Tibial artery (tissue), 4 donors: ENCODE measurements at regions not wholly inside any gene's neighbourhood (a gene's known extent, or its start where the extent isn't known, plus 50 kb on each side); places are given as distances from the start of the nearest gene placed in this dataset.

ENCODE experiments used
- DNase-seq, 2 donors: peaks; one replicate each; pipeline ENCODE4 v3.0.0-alpha.2; 2019
- H3K27ac ChIP-seq, 2 donors: fragments of 200-600 bp; sonication (generic) in 1 of 2; 1 replicate in 1 of 2; 2 replicates in 1 of 2; pipeline ENCODE4 v1.5.1; 2018 to 2019; ENCODE audit warnings: mild to moderate bottlenecking in 1 of 2
- H3K27me3 ChIP-seq, 2 donors: fragments of 200-600 bp; sonication (generic) in 1 of 2; one replicate each; pipeline versions ENCODE4 v1.5.1 to v1.6.0; 2016 to 2019
- H3K36me3 ChIP-seq, 3 donors: fragments of 200-600 bp; sonication (generic) in 2 of 3; one replicate each; pipeline ENCODE4 v1.5.1; 2016 to 2019; ENCODE audit warnings: mild to moderate bottlenecking in 2 of 3
- H3K4me1 ChIP-seq, 4 donors: fragments of 200-600 bp; sonication (generic) in 2 of 4; 1 replicate in 3 of 4; 2 replicates in 1 of 4; pipeline ENCODE4 v1.5.1; 2016 to 2019
- H3K4me3 ChIP-seq, 2 donors: fragments of 200-600 bp; sonication (generic) in 1 of 2; 1 replicate in 1 of 2; 2 replicates in 1 of 2; pipeline ENCODE4 v1.5.1; 2018 to 2019; ENCODE audit warnings: mild to moderate bottlenecking in 2 of 2
- H3K9me3 ChIP-seq, 3 donors: fragments of 200-600 bp; sonication (generic) in 1 of 3; one replicate each; pipeline ENCODE4 v1.5.1; 2016 to 2019
- CTCF ChIP-seq, 2 experiments: fragments of 200-600 bp in 1 of 2; fragments of 450-650 bp in 1 of 2; IDR thresholded peaks; one replicate each; pipeline ENCODE4 v1.5.1; 2017 to 2019; ENCODE audit warnings: antibody characterized with exemption in 2 of 2, mild to moderate bottlenecking in 1 of 2, moderate library complexity in 1 of 2
- intact Hi-C: fragments of 100-400 bp; cut with DNase I; formaldehyde crosslinking; loops from one replicate; pipeline ENCODE4 v1.15.0; 2023; ENCODE audit warnings: low total_unique reads

DNA sequence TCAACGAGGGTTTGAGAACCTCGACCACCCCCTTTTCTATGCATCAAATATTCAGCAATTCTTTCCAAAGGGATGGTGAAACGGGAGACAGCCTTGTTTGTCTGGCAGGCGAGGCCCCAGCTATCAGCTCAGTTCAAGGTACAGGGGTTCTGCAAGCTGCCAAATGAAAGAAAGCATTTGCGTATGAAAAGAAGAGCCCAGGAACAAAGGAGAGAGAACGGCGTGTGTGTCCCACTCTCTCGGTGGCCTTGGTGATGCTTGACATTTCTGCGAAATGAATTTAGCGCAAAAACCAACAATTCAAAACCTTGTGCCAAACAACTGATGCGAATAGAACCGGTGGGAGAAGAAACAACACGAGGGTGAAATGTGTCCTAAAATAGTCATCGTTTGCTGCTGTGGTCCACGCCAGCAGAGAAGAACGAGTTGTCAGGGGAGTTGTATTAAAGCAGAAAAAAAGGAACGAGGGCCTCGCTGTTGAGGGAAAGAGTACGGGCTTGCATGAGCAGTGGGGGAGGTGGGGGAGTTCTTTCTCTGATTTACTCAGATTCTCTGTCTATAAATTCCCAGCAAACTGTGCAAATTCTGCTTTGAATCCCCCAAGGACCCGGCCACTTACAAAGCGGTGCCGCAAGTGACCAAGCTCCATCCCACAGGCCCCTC is 97.7 kb downstream of the TMEM130 start:
- intact Hi-C loops: no loop called here
- TF ChIP-seq CTCF (IDR thresholded peaks at IDR 0.05): no peak
- Histone ChIP-seq H3K9me3 (no peaks in the 10 kb centered on the region), H3K27ac (peak overlapping the region; percentile 1 to 64), H3K4me1 (peaks cover 0 to 20% (median 3%) of the 10 kb centered on the region in 4 donors), H3K4me3 (no peak overlapping the region), H3K36me3 (no peaks in the 10 kb centered on the region), H3K27me3 (peaks cover 0 to 4% of the 10 kb centered on the region in 2 donors)
- no peak for DNase-seq

DNA sequence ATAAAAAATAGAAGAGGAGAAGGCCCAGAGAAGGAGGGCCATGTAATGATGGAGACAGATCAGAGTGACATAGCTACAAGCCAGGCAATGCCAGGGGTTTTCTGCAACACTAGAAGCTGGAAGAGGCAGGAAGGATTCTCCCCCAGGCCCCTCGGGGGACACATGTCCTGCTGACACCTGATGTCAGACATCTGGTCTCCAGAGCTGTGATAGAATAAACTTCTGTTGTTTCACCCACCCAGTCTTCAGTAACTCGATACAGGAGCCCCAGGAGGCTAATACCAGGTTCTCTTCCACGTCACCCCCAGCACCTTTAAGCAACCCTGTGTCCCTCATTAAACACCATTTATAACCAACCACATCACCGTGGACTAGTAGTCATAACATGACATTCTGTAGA is 94.9 kb downstream of the TMEM130 start:
- no peak for TF ChIP-seq CTCF (IDR thresholded peaks at IDR 0.05)
- no peak overlapping the region for H3K27ac ChIP-seq
- H3K27me3 ChIP-seq: peaks cover 0 to 4% of the 10 kb centered on the region in 2 donors
- intact Hi-C loops: no loop called here
- no peak overlapping the region for H3K4me3 ChIP-seq
- peaks cover 0 to 20% (median 3%) of the 10 kb centered on the region in 4 donors for H3K4me1 ChIP-seq
- DNase-seq: no peak
- peaks cover 0 to 5% (median 0%) of the 10 kb centered on the region in 3 donors for H3K9me3 ChIP-seq
- H3K36me3 ChIP-seq: no peaks in the 10 kb centered on the region

DNA sequence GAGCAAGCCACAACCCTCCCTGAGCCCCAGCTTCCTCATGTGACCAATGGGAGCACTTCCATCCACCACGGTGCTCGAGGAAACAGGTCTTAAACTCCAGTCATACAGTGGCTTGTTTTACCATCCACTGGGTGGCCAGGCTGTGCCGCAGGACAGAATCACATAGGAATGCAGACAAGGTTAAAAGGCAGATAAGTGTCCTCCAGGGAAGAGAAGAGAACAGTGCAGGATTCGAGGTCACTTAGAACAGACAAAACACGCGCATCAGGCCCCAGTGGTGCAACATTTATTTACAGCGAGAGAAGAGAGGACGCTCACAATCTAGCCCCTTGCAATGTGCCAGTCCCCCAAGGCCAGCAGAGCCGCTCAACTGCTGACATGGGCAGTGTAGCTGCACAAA is 92.8 kb downstream of the TMEM130 start:
- no peak for DNase-seq
- Histone ChIP-seq H3K27me3 (peaks cover 0 to 11% of the 10 kb centered on the region in 2 donors), H3K4me1 (peaks cover 0 to 8% (median 0%) of the 10 kb centered on the region in 4 donors), H3K36me3 (no peaks in the 10 kb centered on the region), H3K27ac (no peak overlapping the region), H3K4me3 (no peak overlapping the region), H3K9me3 (peaks cover 0 to 5% (median 0%) of the 10 kb centered on the region in 3 donors)
- TF ChIP-seq CTCF (IDR thresholded peaks at IDR 0.05): no peak
- intact Hi-C loops: no loop called here

DNA sequence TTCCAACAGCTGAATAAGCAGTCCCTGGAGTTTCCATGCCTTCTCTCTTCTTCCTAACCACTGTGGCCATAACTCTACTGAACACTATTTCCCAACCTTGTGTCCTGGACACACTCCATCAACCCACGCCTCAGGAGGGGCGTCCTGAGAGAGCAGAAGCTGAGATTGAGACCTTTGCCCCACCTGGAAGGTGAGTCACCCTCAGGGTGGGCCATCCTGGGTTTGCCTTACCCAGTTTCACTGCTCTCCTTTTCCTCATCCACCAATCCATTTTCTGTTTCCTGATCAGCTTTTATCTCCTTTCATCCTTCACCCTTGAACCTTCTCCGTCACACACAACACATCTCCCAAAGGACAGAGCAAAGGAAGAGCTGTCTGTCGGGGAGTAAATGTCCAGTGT is 91.4 kb downstream of the TMEM130 start:
- intact Hi-C loops: no loop called here
- no peak for DNase-seq
- Histone ChIP-seq H3K9me3 (peaks cover 0 to 5% (median 0%) of the 10 kb centered on the region in 3 donors), H3K27ac (no peak overlapping the region), H3K4me3 (no peak overlapping the region), H3K4me1 (no peaks in the 10 kb centered on the region), H3K27me3 (peaks cover 0 to 11% of the 10 kb centered on the region in 2 donors), H3K36me3 (no peaks in the 10 kb centered on the region)
- no peak for TF ChIP-seq CTCF (IDR thresholded peaks at IDR 0.05)

- H3K27ac ChIP-seq: no peak overlapping the region
- no peak for DNase-seq
- H3K9me3 ChIP-seq: peaks cover 0 to 5% (median 0%) of the 10 kb centered on the region in 3 donors
- no peak for TF ChIP-seq CTCF (IDR thresholded peaks at IDR 0.05)
- no peaks in the 10 kb centered on the region for H3K4me1 ChIP-seq
- intact Hi-C loops: no loop called here
- H3K4me3 ChIP-seq: no peak overlapping the region
- H3K27me3 ChIP-seq: peaks cover 0 to 9% of the 10 kb centered on the region in 2 donors
- H3K36me3 ChIP-seq: no peaks in the 10 kb centered on the region
These were observed 89.8 kb downstream of the TMEM130 start for GRCh38 chr7:98779800-98780587.
